Common myeloid progenitor, CD34-positive (primary cell): ENCODE measurements at regions not wholly inside any gene's neighbourhood (a gene's known extent, or its start where the extent isn't known, plus 50 kb on each side); places are given as distances from the start of the nearest gene placed in this dataset.

Experiments used
- CTCF ChIA-PET: fragments of 350-600 bp; sonication (Branson Sonifier 250); formaldehyde crosslinking; loops from one replicate; lab custom pipeline; 2021; ENCODE audit warnings: antibody characterized with exemption; lab: Charles Lee
- POLR2A ChIA-PET: fragments of 350-600 bp; sonication (Branson Sonifier 250); formaldehyde crosslinking; loops from one replicate; lab custom pipeline; 2021; ENCODE audit warnings: antibody characterized with exemption; lab: Charles Lee
- DNase-seq, 3 donors: peaks; one replicate each; pipeline versions ENCODE4 v3.0.0 to v3.0.0-alpha.2; 2013
- H3K27ac ChIP-seq, 2 experiments: 1 replicate in 1 of 2; 2 replicates in 1 of 2; pipeline ENCODE4 v1.7.0; 2013; ENCODE audit warnings: inconsistent platforms in 2 of 2, low read length in 2 of 2, mild to moderate bottlenecking in 2 of 2, low read depth in 1 of 2, moderate library complexity in 1 of 2; ENCODE audit not compliant: severe bottlenecking in 2 of 2, insufficient read depth in 1 of 2, poor library complexity in 1 of 2
- H3K27me3 ChIP-seq, 5 experiments: replicated peaks in 2 of 5; 1 replicate in 3 of 5; 2 replicates in 2 of 5; pipeline versions ENCODE4 v1.6.1 to v1.7.0; 2013; ENCODE audit warnings: low read length in 4 of 5, mild to moderate bottlenecking in 2 of 5, moderate library complexity in 2 of 5, inconsistent platforms in 1 of 5; ENCODE audit not compliant: insufficient read depth in 5 of 5, control insufficient read depth in 4 of 5
- H3K36me3 ChIP-seq, 4 experiments: 1 replicate in 2 of 4; 2 replicates in 2 of 4; pipeline versions ENCODE4 v1.6.1 to v1.7.0; 2013; ENCODE audit warnings: low read length in 3 of 4, control low read depth in 1 of 4, mild to moderate bottlenecking in 1 of 4; ENCODE audit not compliant: control insufficient read depth in 4 of 4, insufficient read depth in 4 of 4
- H3K4me1 ChIP-seq, 4 experiments: 1 replicate in 3 of 4; 2 replicates in 1 of 4; pipeline versions ENCODE4 v1.6.1 to v1.7.1; 2013; ENCODE audit warnings: low read length in 3 of 4, mild to moderate bottlenecking in 3 of 4, control low read depth in 1 of 4, inconsistent platforms in 1 of 4, moderate library complexity in 1 of 4; ENCODE audit not compliant: control insufficient read depth in 4 of 4, insufficient read depth in 4 of 4; ENCODE audit errors: control extremely low read depth in 1 of 4
- H3K4me3 ChIP-seq, 7 experiments: 1 replicate in 4 of 7; 2 replicates in 3 of 7; pipeline versions ENCODE4 v1.5.1 to v1.7.0; 2013; ENCODE audit warnings: mild to moderate bottlenecking in 7 of 7, low read length in 6 of 7, moderate library complexity in 6 of 7, inconsistent platforms in 2 of 7, low read depth in 2 of 7, control low read depth in 1 of 7; ENCODE audit not compliant: insufficient read depth in 4 of 7, control insufficient read depth in 1 of 7; ENCODE audit errors: extremely low read depth in 1 of 7
- H3K9me3 ChIP-seq, 5 experiments: 1 replicate in 4 of 5; 2 replicates in 1 of 5; pipeline versions ENCODE4 v1.6.1 to v1.7.1; 2013; ENCODE audit warnings: low read length in 4 of 5, mild to moderate bottlenecking in 2 of 5, inconsistent platforms in 1 of 5, low read depth in 1 of 5, moderate library complexity in 1 of 5; ENCODE audit not compliant: control insufficient read depth in 4 of 5, insufficient read depth in 2 of 5; ENCODE audit errors: control extremely low read depth in 1 of 5
- WGBS: methylation state at CpG from one replicate; pipeline ENCODE4 v1.1.5; 2013; ENCODE audit not compliant: insufficient coverage; 5-methylcytosine and 5-hydroxymethylcytosine counted together

DNA sequence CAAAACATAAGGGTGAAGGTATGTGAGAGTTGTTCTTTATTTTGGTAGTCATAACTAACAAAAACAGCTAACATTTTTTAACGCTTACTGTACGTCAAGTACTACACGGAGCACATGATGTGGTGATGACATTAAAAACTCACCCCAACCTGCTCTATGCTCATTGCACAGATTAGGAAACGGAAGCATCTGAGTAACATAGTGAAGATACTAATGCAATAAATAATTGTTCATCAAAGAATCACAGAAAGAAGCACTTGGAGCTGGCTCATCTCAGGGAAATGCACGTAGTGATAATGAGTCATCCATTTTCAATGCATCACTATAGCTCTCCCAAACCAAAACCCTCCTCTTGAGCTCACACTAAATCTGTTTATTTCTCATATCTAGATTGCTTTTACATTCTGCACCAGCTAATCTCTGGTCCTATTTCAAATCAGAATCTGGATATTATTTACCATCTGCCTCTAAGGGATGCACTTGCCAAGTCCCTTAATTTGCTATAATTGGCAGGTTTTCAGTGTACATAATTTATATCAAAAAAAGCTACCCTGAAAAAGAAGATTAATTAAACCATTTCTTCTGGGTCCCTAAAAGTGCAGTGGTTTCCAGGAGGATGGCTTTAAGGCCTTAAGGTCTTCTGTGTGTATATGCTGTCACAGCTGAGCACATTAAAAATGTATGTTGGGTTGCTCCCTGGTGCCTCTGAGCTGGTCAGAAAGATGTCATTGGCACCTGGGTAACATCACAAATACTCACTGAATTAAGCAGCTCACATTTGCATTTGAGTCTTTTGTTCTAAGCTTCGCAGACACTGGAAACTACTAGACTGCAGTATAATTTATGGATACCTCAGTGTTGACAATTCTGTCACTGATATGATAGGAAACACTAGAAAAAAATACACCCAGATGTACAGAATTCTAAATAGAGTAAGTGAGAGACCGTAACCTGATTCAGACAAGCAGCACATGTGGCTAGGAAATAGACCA, 677.4 kb upstream of the CITED2 start:
- ChIA-PET CTCF (interaction anchor here (1.6 kb wide), 1 partner anchor 13 kb away, joined by 5 read pairs; no protein-coding TSS in a partner anchor), POLR2A (no interaction called here)
- H3K27ac ChIP-seq = no peak overlapping the region
- 100% methylated on average over 3 of the region's 7 CpGs for WGBS
- no peak overlapping the region for H3K4me3 ChIP-seq
- DNase-seq = no peak
- H3K27me3 ChIP-seq = no peaks in the 10 kb centered on the region
- no peaks in the 10 kb centered on the region for H3K9me3 ChIP-seq
- no peaks in the 10 kb centered on the region for H3K36me3 ChIP-seq
- no peaks in the 10 kb centered on the region for H3K4me1 ChIP-seq

DNA sequence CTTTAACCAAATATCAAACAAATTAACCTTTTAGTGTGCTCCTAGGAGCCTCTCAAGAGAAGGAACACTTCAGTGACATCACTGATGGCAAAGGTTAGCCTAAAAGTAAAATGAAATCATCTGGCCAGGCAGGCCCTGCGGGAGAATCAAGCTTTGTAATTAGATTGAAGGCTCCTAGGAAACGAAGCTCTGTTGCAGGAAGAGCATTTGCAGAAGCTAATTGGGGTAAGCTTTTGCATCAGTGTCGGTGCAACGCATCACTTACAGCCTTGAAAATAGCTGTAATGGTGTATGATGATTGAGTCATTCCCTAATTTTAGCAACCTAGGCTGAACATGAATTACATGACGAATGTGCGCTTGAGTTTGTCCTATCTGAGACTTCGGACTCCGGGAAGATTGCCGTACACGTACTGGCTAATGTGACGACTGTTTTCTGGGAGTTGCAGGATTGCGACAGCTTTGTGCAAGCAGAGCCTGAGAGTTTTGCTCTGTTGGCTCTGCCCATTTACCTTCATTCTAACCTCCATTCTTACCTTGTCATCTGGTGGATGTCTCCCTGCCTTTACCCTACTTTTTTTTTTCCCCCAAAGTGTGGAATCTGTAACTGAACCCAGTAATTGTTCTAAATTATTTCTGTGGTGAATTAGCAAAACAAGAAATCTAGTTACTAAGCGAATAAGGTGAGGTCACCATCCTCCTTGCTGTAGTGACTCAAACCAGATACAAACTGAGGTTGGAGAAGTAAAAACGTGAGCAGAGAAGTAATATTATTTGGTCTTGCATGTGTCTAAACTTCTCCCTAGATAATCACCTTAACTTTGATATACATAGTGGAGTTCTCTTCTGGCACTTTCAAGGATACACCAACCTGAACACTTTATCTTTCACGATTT, 675.9 kb upstream of the CITED2 start:
- WGBS = 96% methylated on average over 13 of the region's 15 CpGs
- Histone ChIP-seq H3K36me3 (no peaks in the 10 kb centered on the region), H3K27ac (no peak overlapping the region), H3K9me3 (no peaks in the 10 kb centered on the region), H3K4me3 (no peak overlapping the region), H3K27me3 (no peaks in the 10 kb centered on the region), H3K4me1 (no peaks in the 10 kb centered on the region)
- ChIA-PET POLR2A (no interaction called here), CTCF (no interaction called here)
- no peak for DNase-seq

DNA sequence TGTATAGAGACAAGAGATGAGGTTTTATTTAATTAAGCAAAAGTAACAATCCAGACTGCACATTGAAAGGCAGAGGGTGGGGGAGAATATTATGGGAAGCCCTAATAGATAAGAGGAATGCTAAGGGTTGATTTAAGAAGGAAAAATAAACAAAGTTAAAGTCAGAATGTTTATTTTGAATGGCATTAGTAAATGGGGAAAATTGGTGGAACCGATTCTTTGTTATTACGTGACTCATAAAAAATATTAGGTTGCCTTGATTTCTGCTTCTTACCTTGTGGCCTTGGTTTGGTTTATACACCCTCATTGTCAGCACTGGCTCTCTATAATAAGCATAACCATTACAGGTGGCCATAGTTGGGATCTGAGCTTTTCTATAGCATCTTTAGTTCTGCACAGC, 674.8 kb upstream of the CITED2 start:
- H3K4me1 ChIP-seq = no peaks in the 10 kb centered on the region
- no peaks in the 10 kb centered on the region for H3K27me3 ChIP-seq
- CTCF ChIA-PET = no interaction called here
- no peak overlapping the region for H3K4me3 ChIP-seq
- H3K27ac ChIP-seq = no peak overlapping the region
- H3K9me3 ChIP-seq = no peaks in the 10 kb centered on the region
- no peak for DNase-seq
- POLR2A ChIA-PET = no interaction called here
- no peaks in the 10 kb centered on the region for H3K36me3 ChIP-seq
- WGBS = 93% methylated on average over 2 of the region's 2 CpGs

DNA sequence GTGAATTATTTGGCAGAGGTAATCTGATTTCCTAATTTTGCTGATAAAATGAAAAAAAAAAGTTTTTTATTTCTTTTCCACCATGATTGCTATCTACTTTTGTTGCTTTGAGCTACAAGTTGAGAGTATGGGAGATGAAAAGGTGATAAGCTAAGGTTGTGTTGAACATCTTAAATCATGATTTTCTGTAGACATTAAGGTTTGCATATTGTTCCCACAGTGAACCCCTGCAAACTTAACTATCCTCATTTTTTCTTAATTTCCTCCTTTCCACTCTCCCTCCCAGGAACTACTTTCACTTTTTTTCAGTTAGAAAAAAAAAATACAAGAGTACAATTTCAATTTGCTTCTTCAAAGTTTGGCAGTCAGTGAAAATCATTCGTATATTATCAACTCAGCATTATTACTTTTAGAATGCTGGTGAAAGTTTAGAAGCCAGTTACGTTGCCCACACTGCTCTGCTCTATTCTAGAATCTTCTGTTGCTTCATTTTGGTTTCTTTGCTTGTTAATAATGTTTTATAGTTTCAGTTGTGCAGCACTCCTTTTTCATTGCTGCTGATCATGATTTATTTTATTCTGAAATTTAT, 673.8 kb upstream of the CITED2 start:
- no peak overlapping the region for H3K4me3 ChIP-seq
- WGBS = 0% methylated on average over 1 of the region's 2 CpGs
- H3K9me3 ChIP-seq = no peaks in the 10 kb centered on the region
- POLR2A ChIA-PET = no interaction called here
- no peaks in the 10 kb centered on the region for H3K27me3 ChIP-seq
- no peaks in the 10 kb centered on the region for H3K4me1 ChIP-seq
- no peak for DNase-seq
- no peak overlapping the region for H3K27ac ChIP-seq
- CTCF ChIA-PET = no interaction called here
- H3K36me3 ChIP-seq = no peaks in the 10 kb centered on the region

DNA sequence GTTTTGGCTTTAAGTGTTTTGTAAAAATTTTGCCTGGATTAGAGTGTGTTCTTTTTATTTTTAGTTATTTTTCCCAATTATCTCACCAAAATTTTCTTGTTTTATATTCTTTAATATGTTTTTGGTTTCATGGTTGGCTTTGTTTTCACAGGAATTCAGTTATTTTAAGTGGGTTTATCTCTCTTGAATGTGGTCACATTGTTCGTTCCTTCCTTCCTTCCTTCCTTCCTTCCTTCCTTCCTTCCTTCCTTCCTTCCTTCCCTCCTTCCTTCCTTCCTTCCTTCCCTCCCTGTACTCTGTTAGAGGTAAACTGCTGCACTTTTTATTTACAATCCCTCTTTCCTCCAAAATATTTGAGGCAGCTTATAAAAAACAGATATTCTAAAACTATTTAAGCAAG, 672.9 kb upstream of the CITED2 start:
- no peaks in the 10 kb centered on the region for H3K36me3 ChIP-seq
- H3K4me3 ChIP-seq = no peak overlapping the region
- 50% methylated on average over 1 of the region's 1 CpG for WGBS
- H3K9me3 ChIP-seq = no peaks in the 10 kb centered on the region
- no peak for DNase-seq
- H3K27ac ChIP-seq = no peak overlapping the region
- no peaks in the 10 kb centered on the region for H3K27me3 ChIP-seq
- H3K4me1 ChIP-seq = no peaks in the 10 kb centered on the region
- ChIA-PET POLR2A (no interaction called here), CTCF (no interaction called here)

DNA sequence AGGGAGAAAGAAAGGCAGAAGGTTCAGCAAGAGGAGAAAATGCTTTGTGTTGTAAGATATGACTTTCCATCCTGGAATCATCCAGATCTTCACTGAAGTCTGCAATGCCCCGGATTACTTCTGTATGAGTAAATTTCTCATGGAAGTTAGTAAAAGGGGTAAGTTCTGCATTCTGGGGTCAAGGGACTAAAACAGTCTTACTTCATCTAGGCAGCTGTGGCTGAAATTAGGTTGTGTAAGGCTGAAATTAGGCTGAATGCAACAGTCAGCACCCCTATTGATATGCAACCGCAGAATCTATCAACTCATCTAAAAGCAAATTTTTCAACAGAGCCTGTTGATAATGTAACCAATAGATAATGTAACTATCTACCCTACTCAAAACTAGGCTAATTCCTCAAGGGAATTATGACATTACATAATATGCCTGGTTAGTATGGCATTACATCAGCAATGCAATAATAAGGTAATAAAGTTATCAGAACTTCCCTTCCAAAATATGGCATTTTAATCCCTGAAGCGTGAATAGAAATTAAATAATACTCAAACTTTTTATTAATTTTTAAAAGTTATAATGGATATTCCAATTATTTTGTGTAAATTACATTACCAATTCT, 671.7 kb upstream of the CITED2 start:
- ChIA-PET CTCF (no interaction called here), POLR2A (no interaction called here)
- no peaks in the 10 kb centered on the region for H3K9me3 ChIP-seq
- no peak overlapping the region for H3K27ac ChIP-seq
- WGBS = 100% methylated on average over 1 of the region's 3 CpGs
- no peaks in the 10 kb centered on the region for H3K27me3 ChIP-seq
- H3K4me1 ChIP-seq = no peaks in the 10 kb centered on the region
- DNase-seq = no peak
- no peak overlapping the region for H3K4me3 ChIP-seq
- no peaks in the 10 kb centered on the region for H3K36me3 ChIP-seq
